ENCODE measurements at regions not wholly inside any gene's neighbourhood (a gene's known extent, or its start where the extent isn't known, plus 50 kb on each side); places are given as distances from the start of the nearest gene placed in this dataset.
"Not testable (repeated sequence)": the region's sequence is repeated elsewhere in the genome, so short reads cannot be mapped to it uniquely, and the experiment has no call there.

GRCh38 chr17:21558921-21559320, 133.4 kb upstream of the KCNJ18 start:
- not testable (repeated sequence) for TF ChIP-seq ZNF274 (IDR thresholded peaks at IDR 0.05; ENCODE audit: low read depth, low read length); SUZ12 (IDR thresholded peaks at IDR 0.05; ENCODE audit: extremely low read depth, insufficient read depth, insufficient read length); YY1 (IDR thresholded peaks at IDR 0.05; ENCODE audit: insufficient read depth, insufficient read length)

Data from NT2/D1 (cell line).